ENCODE measurements at regions not wholly inside any gene's neighbourhood (a gene's known extent, or its start where the extent isn't known, plus 50 kb on each side); places are given as distances from the start of the nearest gene placed in this dataset.
A peak's percentile ranks its signal among the peaks of the same experiment; 100 is the strongest.
"Not testable (repeated sequence)": the region's sequence is repeated elsewhere in the genome, so short reads cannot be mapped to it uniquely, and the experiment has no call there.

- DNase-seq: no peak
Measured at GRCh38 chr9:31359071-31359470, 1025.4 kb upstream of the ACO1 start.

GRCh38 chr9:31364171-31364570, 1020.3 kb upstream of the ACO1 start:
- DNase-seq: no peak

DNA sequence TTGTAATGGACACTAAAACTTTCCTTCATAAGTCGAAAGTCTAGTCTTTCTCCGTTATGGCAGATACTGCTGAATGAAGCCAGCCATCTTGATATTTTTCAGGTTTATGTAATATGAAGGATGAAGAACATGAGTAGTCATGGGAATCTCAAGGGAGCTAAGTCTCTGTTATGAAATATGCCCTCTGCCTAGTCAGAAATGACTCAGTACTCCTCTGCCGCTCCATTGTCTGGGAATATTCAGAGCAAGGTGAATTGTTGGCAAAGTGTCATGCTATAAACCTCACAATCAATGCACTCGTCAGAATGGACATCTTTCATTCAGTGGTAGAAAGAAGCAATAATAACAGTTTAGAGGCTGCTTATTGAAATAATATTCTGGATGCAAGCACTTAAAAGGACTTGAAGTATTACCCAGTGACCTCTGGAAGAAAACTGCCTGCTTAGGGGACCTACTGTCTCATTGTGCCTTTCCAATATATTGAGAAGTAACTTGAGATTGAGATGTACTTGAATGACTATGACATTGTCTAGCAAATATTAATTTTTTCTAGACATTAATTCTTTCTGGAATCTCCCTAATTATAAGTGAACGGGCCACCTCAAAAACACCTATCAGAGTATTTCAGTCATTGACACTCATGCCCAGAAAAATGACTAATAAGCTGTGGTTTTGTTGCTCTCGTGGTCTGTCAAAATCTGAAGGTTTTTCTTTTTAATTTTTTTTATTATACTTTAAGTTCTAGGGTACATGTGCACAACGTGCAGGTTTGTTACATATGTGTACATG, 1011.5 kb upstream of the ACO1 start:
- DNase-seq: no peak

- no peak for DNase-seq
Measured at GRCh38 chr9:31377358-31377757, 1007.1 kb upstream of the ACO1 start.

GRCh38 chr9:31388660-31389059, 995.8 kb upstream of the ACO1 start:
- no peak for DNase-seq

DNA sequence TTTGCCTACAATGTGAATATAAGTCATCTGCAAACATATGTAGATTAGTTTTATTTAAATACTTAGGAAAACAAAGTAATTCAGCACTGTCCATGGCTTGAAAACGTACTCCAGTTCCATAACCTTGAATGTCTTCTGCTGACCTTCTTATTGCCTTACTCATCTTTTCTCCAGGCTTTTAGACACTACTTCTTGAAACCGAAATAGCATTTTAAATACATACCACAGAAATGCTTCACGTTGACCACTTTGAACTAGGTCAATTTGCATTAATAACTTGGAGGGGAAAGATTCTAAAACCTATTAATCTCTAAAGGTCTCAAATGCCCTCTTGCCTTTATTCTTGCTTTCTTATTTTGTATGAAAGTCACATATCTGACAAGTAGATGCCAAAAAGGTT, 995.4 kb upstream of the ACO1 start:
- no peak for DNase-seq

GRCh38 chr9:31390403-31391025, 993.9 kb upstream of the ACO1 start:
- peak in 2 of 56 donors; percentile 4 for DNase-seq

DNA sequence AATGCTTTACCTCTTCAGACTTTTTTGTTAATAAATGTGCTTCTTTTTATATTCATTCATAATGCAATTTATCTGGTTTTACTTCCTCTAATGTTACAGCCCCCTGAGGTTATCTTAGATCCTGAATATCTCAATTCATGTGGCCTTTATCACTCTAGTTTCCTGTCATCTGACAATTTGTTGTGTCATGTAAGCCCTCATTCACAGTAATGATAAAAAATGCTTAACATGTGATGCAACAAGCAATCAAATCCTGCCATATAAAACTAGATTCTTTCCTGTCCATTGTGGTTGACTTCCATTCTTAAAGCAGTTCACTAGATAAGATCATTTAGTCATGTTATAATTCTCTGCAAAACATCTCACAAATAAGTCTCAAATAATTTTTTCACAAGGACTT, 991.2 kb upstream of the ACO1 start:
- DNase-seq: no peak

- DNase-seq: no peak
Measured at GRCh38 chr9:31394015-31394473, 990.4 kb upstream of the ACO1 start.

GRCh38 chr9:31412081-31412480, 972.4 kb upstream of the ACO1 start:
- DNase-seq: no peak

GRCh38 chr9:31415164-31415563, 969.3 kb upstream of the ACO1 start:
- no peak for DNase-seq

DNA sequence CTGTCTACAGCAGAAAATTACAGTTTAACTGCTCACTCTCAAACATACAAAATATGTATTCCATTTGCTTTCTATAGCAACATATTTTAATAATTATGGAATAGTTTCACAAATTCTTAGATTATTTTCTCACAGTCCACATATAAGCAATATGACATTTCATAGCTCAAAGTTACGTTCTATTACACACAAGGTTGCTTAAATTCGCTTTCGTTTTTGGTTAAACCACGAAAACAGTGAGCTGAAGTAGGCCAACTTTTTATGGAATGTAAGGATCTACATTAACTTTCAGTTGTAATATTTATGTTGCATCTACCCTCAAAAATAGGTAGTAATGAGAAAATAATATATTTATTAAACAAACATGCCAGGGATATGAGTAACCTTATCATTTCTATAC, 966.0 kb upstream of the ACO1 start:
- DNase-seq: no peak

GRCh38 chr9:31443630-31444457, 940.6 kb upstream of the ACO1 start:
- not testable (repeated sequence) for DNase-seq

DNA sequence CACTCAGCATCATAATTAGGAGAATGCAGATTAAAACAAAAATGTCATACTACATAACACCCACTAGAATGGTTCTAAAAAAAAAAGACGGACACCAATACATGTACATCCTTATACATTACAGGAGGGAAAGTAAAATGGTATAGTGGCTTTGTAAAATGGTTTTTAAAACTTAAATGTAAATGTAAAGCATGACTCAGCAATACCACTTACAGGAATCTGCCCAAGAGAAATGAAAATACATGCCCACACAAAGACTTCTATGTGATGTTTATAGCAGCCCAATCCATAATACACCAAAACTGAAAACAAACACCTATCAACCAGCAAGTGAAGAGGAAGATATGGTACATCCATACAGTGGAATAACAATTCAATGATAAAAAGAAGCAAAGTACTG, 939.1 kb upstream of the ACO1 start:
- no peak for DNase-seq

- no peak for DNase-seq
Measured at GRCh38 chr9:31445960-31446359, 938.5 kb upstream of the ACO1 start.

GRCh38 chr9:31467075-31467474, 917.4 kb upstream of the ACO1 start:
- DNase-seq: no peak

DNA sequence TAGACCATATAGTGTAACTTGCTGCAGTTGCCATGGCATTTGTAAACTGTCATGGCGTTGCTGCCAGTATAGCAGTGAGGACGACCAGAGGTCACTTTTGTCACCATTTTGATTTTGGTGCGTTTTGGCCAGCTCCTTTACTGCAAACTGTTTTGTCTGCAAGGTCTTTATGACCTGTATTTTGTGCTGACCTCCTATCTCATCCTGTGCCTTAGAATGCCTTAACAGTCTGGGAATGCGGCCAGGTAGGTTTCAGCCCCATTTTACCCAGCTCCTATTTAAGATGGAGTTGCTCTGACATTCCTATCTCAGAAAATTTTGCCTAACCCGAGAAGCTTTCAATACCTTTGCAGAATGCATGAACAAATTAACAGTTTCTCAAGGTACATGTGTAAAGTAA, 914.4 kb upstream of the ACO1 start:
- no peak for DNase-seq

GRCh38 chr9:31471010-31471409, 913.4 kb upstream of the ACO1 start:
- DNase-seq: no peak

DNA sequence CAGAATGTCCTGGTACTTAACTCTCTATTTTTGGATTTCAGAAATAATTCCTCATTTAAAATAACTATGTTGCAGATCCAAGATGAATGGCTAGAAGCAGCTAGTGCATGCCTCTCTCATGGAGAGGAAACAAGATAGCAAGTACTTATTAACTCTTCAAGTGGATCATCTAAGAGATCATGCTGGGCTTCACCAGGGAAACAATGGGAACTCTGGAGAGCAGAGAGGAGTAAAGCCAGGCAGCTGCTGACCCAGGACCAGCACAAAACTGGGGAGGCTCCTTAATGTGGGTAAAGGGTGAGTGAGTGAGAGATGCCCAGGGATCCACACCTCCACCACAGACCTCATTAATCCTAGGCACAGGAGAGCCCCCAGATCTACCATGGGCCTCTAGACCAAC, 897.8 kb upstream of the ACO1 start:
- DNase-seq: no peak

DNA sequence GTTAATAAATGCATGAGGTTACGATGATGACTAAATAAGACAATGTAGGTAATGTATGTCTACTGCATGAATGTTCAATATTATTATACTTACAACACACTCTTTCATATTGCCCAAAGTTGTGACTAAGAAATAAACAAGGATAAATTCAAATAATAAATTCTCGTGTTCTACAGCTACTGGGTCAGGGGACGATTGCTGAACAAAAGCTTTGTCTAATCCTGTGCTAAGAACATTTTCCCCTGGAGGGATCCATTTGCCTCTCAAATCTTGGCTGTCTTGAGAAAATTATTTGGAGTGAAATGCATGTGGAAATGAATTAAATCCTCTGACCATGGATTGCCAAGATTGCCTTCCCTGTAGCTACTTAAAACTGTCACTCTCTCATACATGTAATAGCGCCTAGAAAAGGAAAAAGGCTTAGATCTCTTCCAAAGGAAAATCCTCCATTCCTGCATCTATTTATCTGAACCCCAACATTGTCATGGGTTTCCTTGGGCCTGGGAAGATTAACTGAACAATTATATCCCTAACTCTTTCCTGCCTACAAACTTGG, 893.8 kb upstream of the ACO1 start:
- no peak for DNase-seq

DNA sequence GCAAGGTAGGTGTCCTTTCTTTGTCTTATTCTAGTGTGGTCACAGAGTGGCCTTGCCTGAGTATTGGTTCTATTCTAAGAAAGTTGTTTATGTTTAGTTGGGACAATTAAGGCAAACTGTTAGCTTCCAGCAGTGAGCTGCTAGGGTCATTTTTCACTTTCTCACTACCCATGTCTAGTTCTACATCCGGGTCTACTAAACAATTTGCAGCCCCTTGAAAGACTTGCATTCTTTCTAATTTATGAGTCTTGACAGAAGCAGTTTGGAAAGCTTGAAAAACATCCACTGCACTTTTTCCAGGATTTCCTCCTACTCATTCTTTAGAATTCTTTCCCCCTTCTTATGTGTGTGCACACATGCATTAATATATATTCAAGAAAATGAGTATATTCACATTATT, 892.2 kb upstream of the ACO1 start:
- no peak for DNase-seq

GRCh38 chr9:31500422-31500821, 884.0 kb upstream of the ACO1 start:
- DNase-seq: no peak

Data from nucleus accumbens (tissue), 56 donors.